ENCODE measurements at regions not wholly inside any gene's neighbourhood (a gene's known extent, or its start where the extent isn't known, plus 50 kb on each side); places are given as distances from the start of the nearest gene placed in this dataset.
"Not testable (repeated sequence)": the region's sequence is repeated elsewhere in the genome, so short reads cannot be mapped to it uniquely, and the experiment has no call there.

- DNase-seq (ENCODE audit: low read depth): not testable (repeated sequence)
Measured at GRCh38 chr4:179683661-179684060, 2241.4 kb upstream of the AGA start.

DNA sequence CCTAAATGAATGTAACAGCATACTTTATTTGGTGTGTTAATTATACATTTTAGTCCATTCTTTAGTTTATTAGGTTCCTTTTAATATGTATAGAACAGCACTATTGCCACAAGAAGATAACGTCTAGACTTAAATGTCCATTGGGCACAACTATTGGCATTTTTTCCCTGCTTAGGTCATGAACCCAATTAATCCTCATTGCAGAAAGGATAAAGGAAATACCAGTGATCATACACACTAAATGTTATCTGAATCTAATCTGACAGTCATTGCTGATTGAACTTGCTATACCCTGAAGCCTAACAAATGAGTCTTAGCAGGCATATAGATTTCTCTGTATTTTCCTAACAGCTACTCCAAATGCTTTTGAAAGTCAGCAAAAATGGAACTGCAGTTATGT is 2250.0 kb upstream of the AGA start:
- DNase-seq (ENCODE audit: low read depth): no peak

DNA sequence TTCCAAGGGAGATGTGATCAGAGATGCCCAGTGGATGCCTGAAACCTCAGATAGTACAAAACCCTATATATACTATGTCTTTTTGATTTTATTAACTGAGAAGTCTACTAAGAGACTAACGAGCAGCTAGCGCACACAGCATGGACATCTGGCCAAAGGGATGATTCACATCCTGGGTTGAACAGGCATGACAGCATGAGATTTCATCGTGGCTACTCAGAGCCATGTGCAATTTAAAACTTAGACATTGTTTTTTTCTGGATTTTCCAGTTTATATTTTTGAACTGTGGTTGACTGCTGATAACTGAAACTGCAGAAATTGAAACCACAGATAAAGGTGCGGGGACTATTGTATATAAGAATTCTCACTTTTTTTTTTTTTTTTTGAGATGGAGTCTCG is 2252.9 kb upstream of the AGA start:
- no peak for DNase-seq (ENCODE audit: low read depth)

- DNase-seq (ENCODE audit: low read depth): no peak
Measured at GRCh38 chr4:179698321-179698720, 2256.1 kb upstream of the AGA start.

- no peak for DNase-seq (ENCODE audit: low read depth)
Measured at GRCh38 chr4:179709961-179710624, 2267.9 kb upstream of the AGA start.

GRCh38 chr4:179719766-179720450 is 2277.7 kb upstream of the AGA start:
- no peak for DNase-seq (ENCODE audit: low read depth)

GRCh38 chr4:179726491-179726890 is 2284.3 kb upstream of the AGA start:
- not testable (repeated sequence) for DNase-seq (ENCODE audit: low read depth)

- DNase-seq (ENCODE audit: low read depth): no peak
Measured at GRCh38 chr4:179728305-179728704, 2286.1 kb upstream of the AGA start.

DNA sequence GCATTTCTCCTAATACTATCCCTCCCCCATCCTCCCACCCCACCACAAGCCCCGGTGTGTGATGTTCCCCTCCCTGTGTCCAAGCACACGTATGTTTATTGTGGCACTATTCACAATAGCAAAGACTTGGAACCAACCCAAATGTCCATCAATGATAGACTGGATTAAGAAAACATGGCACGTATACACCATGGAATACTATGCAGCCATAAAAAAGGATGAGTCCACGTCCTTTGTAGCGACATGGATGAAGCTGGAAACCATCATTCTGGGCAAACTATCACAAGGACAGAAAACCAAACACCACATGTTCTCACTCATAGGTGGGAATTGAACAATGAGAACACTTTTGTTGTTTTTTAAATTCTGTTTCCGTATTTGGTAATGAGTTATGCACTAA is 2294.6 kb upstream of the AGA start:
- DNase-seq (ENCODE audit: low read depth): not testable (repeated sequence)

DNA sequence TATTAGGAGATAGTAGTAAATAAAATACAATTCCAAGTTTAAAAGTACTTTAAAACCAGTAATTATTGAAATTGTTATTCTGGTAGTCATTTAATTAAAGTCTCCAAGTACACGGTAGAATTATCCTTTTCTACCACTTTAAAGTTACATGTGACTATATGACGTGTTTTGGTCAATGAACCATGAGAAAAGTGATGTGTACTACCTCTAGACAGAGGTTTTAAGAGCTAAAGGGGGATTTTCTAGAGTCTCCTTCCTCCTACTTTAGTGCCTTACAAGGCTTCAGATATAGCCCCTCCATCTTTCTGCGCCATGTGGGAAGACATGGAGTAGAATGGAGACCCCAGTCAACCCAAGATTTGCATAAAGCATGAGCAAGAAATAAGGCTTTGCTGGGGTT is 2296.6 kb upstream of the AGA start:
- no peak for DNase-seq (ENCODE audit: low read depth)

GRCh38 chr4:179747218-179747910 is 2305.1 kb upstream of the AGA start:
- DNase-seq (ENCODE audit: low read depth): no peak

DNA sequence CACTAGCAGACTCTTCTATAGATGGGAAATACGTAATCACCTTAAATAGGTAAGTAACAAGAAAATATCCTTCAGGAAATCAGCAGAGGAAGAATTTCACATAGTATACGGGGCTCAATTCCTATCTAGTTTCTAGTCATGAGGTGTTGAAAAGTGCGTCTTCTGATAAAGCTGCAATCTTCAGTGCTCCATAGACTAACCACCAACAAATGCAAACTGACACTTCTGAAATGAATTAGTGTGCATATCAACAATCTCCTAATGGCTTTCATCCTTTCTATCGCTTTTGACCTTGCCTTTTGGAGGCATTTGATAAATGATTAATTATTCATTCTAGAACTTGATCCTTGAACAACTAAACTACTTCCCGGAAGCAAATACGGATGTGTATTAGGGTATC is 2306.6 kb upstream of the AGA start:
- no peak for DNase-seq (ENCODE audit: low read depth)

GRCh38 chr4:179750374-179750773 is 2308.1 kb upstream of the AGA start:
- no peak for DNase-seq (ENCODE audit: low read depth)

GRCh38 chr4:179751669-179752068 is 2309.4 kb upstream of the AGA start:
- no peak for DNase-seq (ENCODE audit: low read depth)

- DNase-seq (ENCODE audit: low read depth): no peak
Measured at GRCh38 chr4:179755322-179755721, 2313.1 kb upstream of the AGA start.

DNA sequence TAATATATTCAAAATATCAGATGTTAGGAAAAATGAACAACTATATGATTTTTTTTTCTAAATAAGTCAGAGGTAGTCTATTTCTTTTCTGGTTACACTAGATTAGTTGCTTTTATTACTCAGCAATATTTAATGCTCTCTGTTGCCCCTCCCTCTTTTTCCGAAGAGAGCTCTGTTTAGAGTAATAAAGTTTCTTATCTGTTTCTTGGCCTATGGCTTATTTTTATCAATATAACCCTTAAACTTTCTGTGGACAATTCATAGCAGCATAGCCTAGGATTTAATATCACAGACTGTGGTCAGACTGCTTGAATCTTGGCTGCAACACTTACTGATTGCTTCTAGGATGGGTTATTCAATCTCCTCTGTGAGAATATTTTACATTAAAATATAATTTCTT is 2315.4 kb upstream of the AGA start:
- no peak for DNase-seq (ENCODE audit: low read depth)

- no peak for DNase-seq (ENCODE audit: low read depth)
Measured at GRCh38 chr4:179762840-179763239, 2320.6 kb upstream of the AGA start.

GRCh38 chr4:179766938-179767337 is 2324.7 kb upstream of the AGA start:
- no peak for DNase-seq (ENCODE audit: low read depth)

DNA sequence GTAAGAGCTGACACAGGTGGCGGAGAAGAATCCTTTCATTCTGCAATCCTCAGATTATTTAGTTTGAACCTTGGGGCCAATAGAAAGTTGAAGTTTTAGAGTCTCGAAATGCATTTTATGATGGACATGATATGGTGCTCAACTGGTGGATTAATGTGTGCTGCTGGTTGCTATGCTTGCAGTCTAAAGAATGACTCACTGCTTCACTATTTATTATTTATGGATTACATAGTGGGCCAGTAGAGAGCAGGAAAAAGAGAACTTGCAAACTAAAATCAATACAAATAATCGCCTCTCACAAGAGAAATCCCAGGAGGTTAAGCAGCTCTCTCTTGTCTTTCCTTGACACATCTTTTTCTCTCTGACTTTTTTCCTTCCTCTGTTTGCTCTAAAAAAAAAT is 2326.8 kb upstream of the AGA start:
- no peak for DNase-seq (ENCODE audit: low read depth)

GRCh38 chr4:179797738-179798137 is 2355.5 kb upstream of the AGA start:
- DNase-seq (ENCODE audit: low read depth): no peak

GRCh38 chr4:179803857-179804256 is 2361.6 kb upstream of the AGA start:
- DNase-seq (ENCODE audit: low read depth): no peak

GRCh38 chr4:179804440-179804839 is 2362.2 kb upstream of the AGA start:
- DNase-seq (ENCODE audit: low read depth): no peak

DNA sequence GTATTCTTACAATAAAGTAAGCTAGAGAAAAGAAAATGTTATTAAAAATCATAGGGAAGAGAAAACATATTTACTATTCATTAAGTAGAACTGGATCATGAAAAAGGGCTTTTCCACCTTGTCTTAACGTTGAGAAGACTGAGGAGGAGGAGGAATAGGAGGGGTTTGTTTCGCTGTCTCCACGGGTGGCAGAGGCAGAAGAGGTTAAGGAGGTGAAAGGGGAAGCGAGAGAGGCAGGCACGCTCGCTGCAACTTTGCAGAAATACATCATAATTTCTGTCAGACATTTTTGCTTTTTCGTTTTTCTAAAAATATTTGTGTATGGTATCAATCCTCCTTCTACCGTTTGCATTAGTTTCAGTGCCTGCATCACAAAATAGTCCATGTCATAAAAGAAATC is 2375.1 kb upstream of the AGA start:
- no peak for DNase-seq (ENCODE audit: low read depth)
